DOHH2 (cell line): ENCODE measurements at regions not wholly inside any gene's neighbourhood (a gene's known extent, or its start where the extent isn't known, plus 50 kb on each side); places are given as distances from the start of the nearest gene placed in this dataset.

ENCODE experiments used
- H3F3A ChIP-seq: fragments of 200-600 bp; sonication (generic), shearing (Covaris generic); 2 replicates; pipeline ENCODE4 v1.6.0; 2016; ENCODE audit warnings: antibody characterized with exemption, mild to moderate bottlenecking; ENCODE audit not compliant: control insufficient read depth, insufficient read depth
- H3K27ac ChIP-seq: fragments of 200-600 bp; sonication (generic); 2 replicates; pipeline ENCODE4 v1.5.1; 2014; ENCODE audit warnings: low read depth, mild to moderate bottlenecking, low read length, moderate library complexity
- H3K27me3 ChIP-seq: fragments of 200-600 bp; sonication (generic); 2 replicates; pipeline ENCODE4 v1.6.1; 2014; ENCODE audit warnings: mild to moderate bottlenecking, low read length, mixed read lengths; ENCODE audit not compliant: control insufficient read depth
- H3K36me3 ChIP-seq: fragments of 200-600 bp; sonication (generic); 2 replicates; pipeline ENCODE4 v1.6.1; 2014; ENCODE audit warnings: mild to moderate bottlenecking, low read length, moderate library complexity, mixed read lengths; ENCODE audit not compliant: control insufficient read depth
- H3K4me1 ChIP-seq: fragments of 200-600 bp; sonication (generic); 2 replicates; pipeline ENCODE4 v1.6.1; 2014; ENCODE audit warnings: mild to moderate bottlenecking, low read length, mixed read lengths; ENCODE audit not compliant: control insufficient read depth
- H3K4me2 ChIP-seq: fragments of 200-600 bp; sonication (generic); 2 replicates; pipeline ENCODE4 v1.6.0; 2014; ENCODE audit warnings: mild to moderate bottlenecking, low read length, moderate library complexity
- H3K4me3 ChIP-seq: fragments of 200-600 bp; sonication (generic); 2 replicates; pipeline ENCODE4 v1.5.1; 2014; ENCODE audit warnings: mild to moderate bottlenecking, low read length, mixed read lengths
- H3K79me2 ChIP-seq: fragments of 200-600 bp; sonication (generic); 2 replicates; pipeline ENCODE4 v1.6.1; 2014; ENCODE audit warnings: mild to moderate bottlenecking, low read length, mixed read lengths; ENCODE audit not compliant: control insufficient read depth
- H3K9me2 ChIP-seq: fragments of 200-600 bp; sonication (generic); replicated peaks from 2 replicates; pipeline ENCODE4 v1.6.1; 2014; ENCODE audit warnings: mild to moderate bottlenecking, low read length, mixed read lengths; ENCODE audit not compliant: control insufficient read depth
- H3K9me3 ChIP-seq: fragments of 200-600 bp; sonication (generic); 2 replicates; pipeline ENCODE4 v1.6.1; 2014; ENCODE audit warnings: antibody characterized with exemption, low read length, mixed read lengths; ENCODE audit not compliant: control insufficient read depth, insufficient read depth
- H4K20me1 ChIP-seq: fragments of 200-600 bp; sonication (generic); 2 replicates; pipeline ENCODE4 v1.6.0; 2014; ENCODE audit warnings: low read depth, mild to moderate bottlenecking, antibody characterized with exemption, low read length, moderate library complexity; ENCODE audit not compliant: control insufficient read depth, insufficient read depth
- CTCF ChIP-seq: fragments of 200-600 bp; sonication (generic); IDR thresholded peaks from one replicate; pipeline ENCODE4 v1.5.1; 2014; ENCODE audit warnings: antibody characterized with exemption, mild to moderate bottlenecking, low read depth, low read length; ENCODE audit not compliant: poor library complexity, severe bottlenecking
- EZH2phosphoT487 ChIP-seq: fragments of 200-600 bp; sonication (generic); IDR thresholded peaks from 2 replicates; pipeline ENCODE4 v1.6.1; 2017; ENCODE audit warnings: borderline replicate concordance, mild to moderate bottlenecking, antibody characterized with exemption, low read length, moderate library complexity, mixed read lengths

DNA sequence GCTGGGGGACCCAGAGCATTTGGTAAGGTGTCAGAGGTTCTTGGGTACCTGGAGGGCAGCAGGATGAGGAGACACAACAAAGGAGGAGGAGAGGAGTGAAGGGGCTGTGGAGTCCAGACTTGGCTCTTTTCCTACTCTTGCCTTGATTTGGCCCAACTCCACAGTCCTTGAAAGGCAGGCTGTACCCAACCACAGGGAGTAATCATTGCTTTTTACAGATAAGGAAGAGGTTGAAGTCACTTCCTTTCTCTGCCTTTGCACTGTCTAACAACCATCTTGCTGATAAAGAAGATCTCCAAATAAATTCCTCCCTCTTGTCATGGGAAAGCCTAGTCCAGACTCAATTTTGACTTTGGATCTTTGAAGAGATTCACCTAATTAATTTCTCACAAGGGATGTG is 226.8 kb upstream of the HMGA2 start:
- Histone ChIP-seq H3K36me3 (no peaks in the 10 kb centered on the region), H3K27me3 (0 out of 2 replicates have a peak, but pooled peaks cover 5% of the 10 kb centered on the region), H3K27ac (no peak overlapping the region), H3K9me3 (no peaks in the 10 kb centered on the region), H3F3A (no peaks in the 10 kb centered on the region), H3K4me3 (no peak overlapping the region), H4K20me1 (no peaks in the 10 kb centered on the region), H3K9me2 (no peaks in the 10 kb centered on the region; the same call in 1 of the 2 replicates), H3K4me2 (no peak overlapping the region), H3K4me1 (no peaks in the 10 kb centered on the region), H3K79me2 (no peaks in the 10 kb centered on the region)
- TF ChIP-seq CTCF (no peak), EZH2phosphoT487 (no peak)

- Histone ChIP-seq H3K36me3 (no peaks in the 10 kb centered on the region), H4K20me1 (no peaks in the 10 kb centered on the region), H3K4me3 (no peak overlapping the region), H3K9me2 (no peaks in the 10 kb centered on the region), H3K27me3 (0 out of 2 replicates have a peak, but pooled peaks cover 5% of the 10 kb centered on the region), H3K27ac (no peak overlapping the region), H3K4me2 (no peak overlapping the region), H3K79me2 (no peaks in the 10 kb centered on the region), H3K4me1 (no peaks in the 10 kb centered on the region), H3F3A (no peaks in the 10 kb centered on the region), H3K9me3 (no peaks in the 10 kb centered on the region)
- TF ChIP-seq EZH2phosphoT487 = no peak
- TF ChIP-seq CTCF = no peak
Measured at GRCh38 chr12:65598688-65599087, 225.6 kb upstream of the HMGA2 start.

DNA sequence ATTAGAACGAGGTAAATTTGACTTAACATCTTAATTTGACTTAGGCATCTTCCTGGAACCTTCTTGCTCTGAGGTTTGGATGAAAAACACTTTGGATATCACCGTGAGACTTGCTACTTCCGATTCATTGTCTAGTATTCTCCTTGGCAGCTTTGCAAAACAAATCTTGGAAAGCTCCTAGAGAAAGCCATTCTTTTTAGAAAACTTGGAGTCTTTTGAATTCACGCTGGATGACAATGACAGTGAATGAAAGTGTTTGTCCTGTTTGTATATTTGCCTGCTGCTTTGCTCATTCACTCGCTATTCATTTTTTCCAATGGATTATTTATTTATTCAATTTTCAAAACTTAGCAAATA is 222.1 kb upstream of the HMGA2 start:
- no peaks in the 10 kb centered on the region for H4K20me1 ChIP-seq
- H3K9me3 ChIP-seq = no peaks in the 10 kb centered on the region
- TF ChIP-seq CTCF = no peak
- TF ChIP-seq EZH2phosphoT487 = no peak
- no peaks in the 10 kb centered on the region; the same call in 1 of the 2 replicates for H3K9me2 ChIP-seq
- H3K36me3 ChIP-seq = no peaks in the 10 kb centered on the region
- H3K4me2 ChIP-seq = no peak overlapping the region
- H3F3A ChIP-seq = no peaks in the 10 kb centered on the region
- H3K4me1 ChIP-seq = no peaks in the 10 kb centered on the region
- no peaks in the 10 kb centered on the region for H3K79me2 ChIP-seq
- no peak overlapping the region for H3K4me3 ChIP-seq
- no peak overlapping the region for H3K27ac ChIP-seq
- H3K27me3 ChIP-seq = 0 out of 2 replicates have a peak, but pooled peaks cover 5% of the 10 kb centered on the region
